SK-N-MC (cell line): ENCODE measurements at regions not wholly inside any gene's neighbourhood (a gene's known extent, or its start where the extent isn't known, plus 50 kb on each side); places are given as distances from the start of the nearest gene placed in this dataset.
A peak's percentile ranks its signal among the peaks of the same experiment; 100 is the strongest.

Source experiments
- DNase-seq: peaks from one replicate; pipeline ENCODE4 v3.0.0-alpha.2; 2011; ENCODE audit warnings: low read depth, low spot score
- H3K27ac ChIP-seq: fragments of 200-600 bp; sonication (generic); 2 replicates; pipeline ENCODE4 v1.5.1; 2016; ENCODE audit warnings: mixed run types
- H3K36me3 ChIP-seq: fragments of 200-600 bp; sonication (generic); 2 replicates; pipeline ENCODE4 v1.6.1; 2017; ENCODE audit warnings: antibody characterized with exemption, low read length, mixed read lengths; ENCODE audit not compliant: insufficient read depth
- H3K4me3 ChIP-seq: fragments of 200-600 bp; sonication (generic); 2 replicates; pipeline ENCODE4 v1.5.1; 2016
- H3K9ac ChIP-seq: fragments of 200-600 bp; sonication (generic); 2 replicates; pipeline ENCODE4 v1.8.0; 2017; ENCODE audit warnings: mixed run types, mixed read lengths; ENCODE audit not compliant: insufficient read length
- H3K9me3 ChIP-seq: fragments of 200-600 bp; sonication (generic); 2 replicates; pipeline ENCODE4 v1.6.1; 2017; ENCODE audit warnings: low read depth, mild to moderate bottlenecking, antibody characterized with exemption, low read length, moderate library complexity, mixed read lengths
- EZH2 ChIP-seq: fragments of 200-600 bp; sonication (generic); IDR thresholded peaks from one replicate; pipeline ENCODE4 v1.6.1; 2017; ENCODE audit warnings: antibody characterized with exemption
- FOXP2 ChIP-seq: optimal IDR thresholded peaks from 2 replicates; pipeline ENCODE3; 2011; ENCODE audit warnings: mild to moderate bottlenecking, moderate library complexity; ENCODE audit not compliant: insufficient read depth; ENCODE audit errors: extremely low read length, control extremely low read depth
- POLR2AphosphoS5 ChIP-seq: IDR thresholded peaks from 2 replicates; pipeline ENCODE4 v1.6.1; 2012; ENCODE audit warnings: mild to moderate bottlenecking, low read depth, low read length, borderline replicate concordance

DNA sequence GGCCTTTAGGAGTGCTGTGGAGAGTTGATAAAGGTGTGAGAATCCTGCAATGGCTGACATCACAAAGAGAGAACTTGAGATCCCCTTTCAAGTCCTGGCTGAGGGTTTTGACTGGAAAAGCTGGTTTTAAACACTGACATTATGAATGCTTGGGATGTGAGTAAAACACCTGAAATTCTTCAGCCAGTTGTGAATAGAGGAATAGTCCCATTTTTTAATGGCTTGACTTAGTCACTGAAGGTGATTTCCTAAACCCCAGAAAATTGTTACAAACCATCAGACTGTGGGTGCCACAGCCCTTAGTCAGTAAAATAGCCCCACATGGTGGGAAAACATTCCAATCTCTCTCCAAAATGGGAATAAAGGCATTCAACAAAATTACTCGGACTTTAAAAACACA, 107.7 kb upstream of the LMO4 start:
- no peak for DNase-seq
- TF ChIP-seq POLR2AphosphoS5 (no peak), FOXP2 (no peak), EZH2 (no peak)
- Histone ChIP-seq H3K36me3 (no peaks in the 10 kb centered on the region), H3K27ac (no peak overlapping the region), H3K9ac (no peak overlapping the region), H3K9me3 (peaks cover 5% of the 10 kb centered on the region; the same call in 1 of the 2 replicates), H3K4me3 (no peak overlapping the region)

DNA sequence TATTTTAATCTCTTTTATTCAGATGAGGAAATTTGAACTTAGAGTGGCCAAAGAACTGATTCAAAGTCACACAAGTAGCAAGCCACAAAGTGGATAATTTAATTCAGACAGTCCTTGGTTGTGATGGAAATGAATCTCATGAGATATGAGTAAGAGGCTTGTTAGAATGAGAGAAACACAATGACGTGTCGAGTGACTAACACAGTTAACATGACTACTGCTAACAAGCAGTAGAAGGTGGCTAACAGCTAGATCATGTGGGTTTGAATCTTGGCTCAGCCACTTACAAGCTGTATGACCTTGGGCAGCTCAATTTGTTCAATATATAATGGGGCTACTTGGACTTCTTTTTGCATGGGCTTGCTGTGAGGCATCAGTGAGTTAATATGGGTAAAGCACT, 104.5 kb upstream of the LMO4 start:
- DNase-seq, result no peak
- H3K9me3 ChIP-seq, result peaks cover 5% of the 10 kb centered on the region; the same call in 1 of the 2 replicates
- no peak overlapping the region for H3K4me3 ChIP-seq
- no peak overlapping the region for H3K9ac ChIP-seq
- no peak overlapping the region for H3K27ac ChIP-seq
- no peaks in the 10 kb centered on the region for H3K36me3 ChIP-seq
- no peak for TF ChIP-seq FOXP2
- TF ChIP-seq EZH2, result no peak
- no peak for TF ChIP-seq POLR2AphosphoS5

- DNase-seq, result no peak
- Histone ChIP-seq H3K9me3 (peaks cover 5% of the 10 kb centered on the region; the same call in 1 of the 2 replicates), H3K4me3 (peak overlapping the region; percentile 18; the same call in 1 of the 2 replicates), H3K27ac (no peak overlapping the region; the same call in 1 of the 2 replicates), H3K9ac (no peak overlapping the region), H3K36me3 (no peaks in the 10 kb centered on the region)
- no peak for TF ChIP-seq POLR2AphosphoS5
- no peak for TF ChIP-seq FOXP2
- no peak for TF ChIP-seq EZH2
Observed at GRCh38 chr1:87225171-87225570, 103.5 kb upstream of the LMO4 start.

DNA sequence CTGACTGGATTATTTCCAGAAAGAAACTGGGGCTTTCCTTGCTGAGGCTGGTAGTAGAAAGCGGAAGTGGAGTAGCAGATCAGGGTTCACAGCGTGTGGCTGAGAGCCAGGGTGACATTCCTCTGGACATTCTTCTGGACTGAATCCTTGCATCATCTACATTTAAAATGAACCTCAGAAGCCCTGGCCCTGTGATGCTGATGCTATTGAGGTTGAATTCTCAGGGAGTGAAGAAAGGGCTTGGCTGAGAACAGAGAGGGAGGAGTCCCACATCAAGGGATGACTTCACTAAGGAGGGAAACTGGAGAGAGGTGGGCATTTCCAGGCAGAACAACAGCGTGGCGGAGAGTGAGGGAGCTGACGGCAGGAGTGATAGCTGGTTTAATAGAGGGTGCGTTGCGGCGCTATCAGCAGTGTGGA, 102.3 kb upstream of the LMO4 start:
- no peak overlapping the region for H3K4me3 ChIP-seq
- no peak overlapping the region for H3K9ac ChIP-seq
- peaks cover 5% of the 10 kb centered on the region; the same call in 1 of the 2 replicates for H3K9me3 ChIP-seq
- DNase-seq, result no peak
- TF ChIP-seq EZH2 (no peak), FOXP2 (no peak), POLR2AphosphoS5 (no peak)
- H3K36me3 ChIP-seq, result no peaks in the 10 kb centered on the region
- H3K27ac ChIP-seq, result no peak overlapping the region

GRCh38 chr1:87227651-87228050, 101.0 kb upstream of the LMO4 start:
- Histone ChIP-seq H3K4me3 (no peak overlapping the region), H3K27ac (no peak overlapping the region), H3K36me3 (no peaks in the 10 kb centered on the region), H3K9ac (no peak overlapping the region), H3K9me3 (peaks cover 5% of the 10 kb centered on the region; the same call in 1 of the 2 replicates)
- DNase-seq, result no peak
- TF ChIP-seq EZH2 (no peak), POLR2AphosphoS5 (no peak), FOXP2 (no peak)

GRCh38 chr1:87230501-87230900, 98.2 kb upstream of the LMO4 start:
- no peaks in the 10 kb centered on the region for H3K36me3 ChIP-seq
- H3K4me3 ChIP-seq, result no peak overlapping the region
- DNase-seq, result no peak
- H3K9me3 ChIP-seq, result no peaks in the 10 kb centered on the region
- TF ChIP-seq EZH2 (no peak), POLR2AphosphoS5 (no peak), FOXP2 (no peak)
- no peak overlapping the region for H3K9ac ChIP-seq
- no peak overlapping the region for H3K27ac ChIP-seq

DNA sequence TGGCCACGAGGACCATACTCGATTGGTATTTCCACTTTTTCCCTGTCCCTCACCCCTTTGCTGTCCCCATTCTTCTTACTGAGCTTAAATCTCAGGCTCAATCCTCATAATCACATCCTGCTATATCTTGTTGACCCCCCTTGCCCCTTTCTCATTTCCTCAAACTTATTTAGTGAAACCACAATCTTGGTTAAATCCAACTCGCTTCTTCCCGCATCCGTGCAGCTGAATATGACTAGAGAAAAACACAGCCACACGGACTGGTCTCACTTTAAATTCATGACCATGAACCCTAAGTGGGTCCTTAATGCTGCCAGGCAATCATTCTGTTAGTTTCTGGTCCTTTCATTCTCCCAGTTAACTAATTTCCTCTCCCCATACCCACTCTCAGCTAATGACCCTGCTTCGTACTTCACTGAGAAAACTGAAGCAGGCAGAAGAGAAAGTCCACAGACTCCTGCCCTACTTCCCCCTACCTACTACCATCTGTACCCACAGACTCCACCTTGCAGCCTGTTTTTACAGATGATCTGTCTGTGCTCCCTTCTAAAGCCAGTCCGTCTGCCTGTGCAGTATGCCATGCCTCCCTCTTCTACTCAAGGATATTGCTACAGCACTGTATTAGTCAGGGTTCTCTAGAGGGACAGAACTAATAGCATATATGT, 96.8 kb upstream of the LMO4 start:
- Histone ChIP-seq H3K27ac (no peak overlapping the region), H3K9ac (no peak overlapping the region), H3K4me3 (no peak overlapping the region), H3K36me3 (no peaks in the 10 kb centered on the region), H3K9me3 (no peaks in the 10 kb centered on the region)
- no peak for DNase-seq
- TF ChIP-seq FOXP2 (no peak), POLR2AphosphoS5 (no peak), EZH2 (no peak)

DNA sequence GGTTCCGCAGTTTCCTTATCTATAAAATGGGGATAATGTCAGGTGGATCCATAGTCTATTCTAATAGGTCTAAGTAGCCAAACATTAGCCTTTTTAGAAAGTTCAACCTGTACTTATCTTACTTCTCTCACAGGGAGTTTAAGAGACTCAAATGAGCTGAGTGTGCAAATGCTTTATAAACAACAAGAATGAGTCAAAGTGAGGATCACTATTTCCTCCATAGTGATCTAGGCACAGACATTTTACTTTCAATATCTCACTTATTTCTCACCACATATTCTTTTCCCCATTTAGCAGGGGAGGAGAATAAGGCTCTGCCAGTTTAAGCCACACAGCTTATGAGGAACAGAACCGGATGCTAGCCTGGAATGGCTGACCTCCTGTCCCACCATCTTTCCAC, 92.1 kb upstream of the LMO4 start:
- H3K4me3 ChIP-seq, result no peak overlapping the region
- TF ChIP-seq FOXP2 (no peak), POLR2AphosphoS5 (no peak), EZH2 (no peak)
- no peaks in the 10 kb centered on the region for H3K9me3 ChIP-seq
- H3K36me3 ChIP-seq, result no peaks in the 10 kb centered on the region
- no peak overlapping the region for H3K9ac ChIP-seq
- H3K27ac ChIP-seq, result no peak overlapping the region
- DNase-seq, result no peak
